GM10266 (cell line): ENCODE measurements at regions not wholly inside any gene's neighbourhood (a gene's known extent, or its start where the extent isn't known, plus 50 kb on each side); places are given as distances from the start of the nearest gene placed in this dataset.

ENCODE experiments used
- DNase-seq: peaks from one replicate; pipeline ENCODE4 v3.0.0; 2012; ENCODE audit errors: extremely low spot score
- TF ChIP-seq, protein P1 (sequence below): IDR thresholded peaks from 2 replicates; pipeline ENCODE4 v1.5.1; 2012; ENCODE audit warnings: mild to moderate bottlenecking, low read depth; ENCODE audit not compliant: control insufficient read depth, insufficient read depth; ENCODE audit errors: missing control alignments

DNA sequence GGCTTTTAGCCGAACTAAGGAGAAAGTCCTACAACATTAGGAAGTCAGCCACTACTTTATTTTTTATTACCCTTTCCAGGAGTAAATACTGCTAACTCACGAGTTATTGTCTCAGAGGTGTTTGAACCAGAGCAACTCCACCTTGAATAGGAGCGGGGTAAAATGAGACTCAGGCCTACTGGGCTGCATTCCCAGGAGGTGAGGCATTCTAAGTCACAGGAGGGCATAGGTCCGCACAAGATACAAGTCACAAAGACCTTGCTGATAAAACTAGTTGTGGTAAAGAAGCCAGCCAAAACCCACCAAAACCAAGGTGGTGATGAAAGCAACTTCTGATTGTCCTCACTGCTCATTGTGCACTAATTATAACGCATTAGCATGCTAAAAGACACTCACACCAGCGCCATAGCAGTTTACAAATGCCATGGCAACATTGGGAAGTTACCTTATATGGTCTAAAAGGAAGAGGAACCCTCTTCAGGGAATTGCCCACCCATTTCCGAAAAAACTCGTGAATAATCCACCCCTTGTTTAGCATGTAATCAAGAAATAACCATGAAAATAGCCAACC, 555.9 kb downstream of the IGSF11 start:
- DNase-seq, result no peak
- TF ChIP-seq, protein P1, sequence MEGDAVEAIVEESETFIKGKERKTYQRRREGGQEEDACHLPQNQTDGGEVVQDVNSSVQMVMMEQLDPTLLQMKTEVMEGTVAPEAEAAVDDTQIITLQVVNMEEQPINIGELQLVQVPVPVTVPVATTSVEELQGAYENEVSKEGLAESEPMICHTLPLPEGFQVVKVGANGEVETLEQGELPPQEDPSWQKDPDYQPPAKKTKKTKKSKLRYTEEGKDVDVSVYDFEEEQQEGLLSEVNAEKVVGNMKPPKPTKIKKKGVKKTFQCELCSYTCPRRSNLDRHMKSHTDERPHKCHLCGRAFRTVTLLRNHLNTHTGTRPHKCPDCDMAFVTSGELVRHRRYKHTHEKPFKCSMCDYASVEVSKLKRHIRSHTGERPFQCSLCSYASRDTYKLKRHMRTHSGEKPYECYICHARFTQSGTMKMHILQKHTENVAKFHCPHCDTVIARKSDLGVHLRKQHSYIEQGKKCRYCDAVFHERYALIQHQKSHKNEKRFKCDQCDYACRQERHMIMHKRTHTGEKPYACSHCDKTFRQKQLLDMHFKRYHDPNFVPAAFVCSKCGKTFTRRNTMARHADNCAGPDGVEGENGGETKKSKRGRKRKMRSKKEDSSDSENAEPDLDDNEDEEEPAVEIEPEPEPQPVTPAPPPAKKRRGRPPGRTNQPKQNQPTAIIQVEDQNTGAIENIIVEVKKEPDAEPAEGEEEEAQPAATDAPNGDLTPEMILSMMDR, result no peak

DNA sequence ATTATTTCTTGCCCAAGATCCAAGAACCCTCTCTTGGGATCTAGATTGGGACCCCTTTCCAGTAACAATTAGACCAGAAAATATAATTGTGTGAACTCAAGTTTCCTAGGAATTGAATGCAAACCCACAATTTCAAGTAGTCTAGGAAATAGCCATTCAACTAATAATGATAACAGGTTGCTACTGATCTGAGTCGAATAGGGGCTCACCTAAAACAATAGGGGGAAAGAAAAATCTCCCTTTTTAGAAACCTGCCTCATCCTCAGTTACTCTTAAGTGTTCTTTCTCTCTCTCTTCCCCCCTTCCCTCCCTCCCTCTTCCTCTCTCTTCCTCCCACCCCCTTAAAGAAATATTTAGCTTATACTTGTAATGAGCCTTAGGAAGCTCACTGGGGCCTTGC, 555.3 kb downstream of the IGSF11 start:
- TF ChIP-seq, protein P1, result no peak
- no peak for DNase-seq

GRCh38 chr3:118480101-118480860, 554.4 kb downstream of the IGSF11 start:
- TF ChIP-seq, protein P1, result no peak
- DNase-seq, result no peak

DNA sequence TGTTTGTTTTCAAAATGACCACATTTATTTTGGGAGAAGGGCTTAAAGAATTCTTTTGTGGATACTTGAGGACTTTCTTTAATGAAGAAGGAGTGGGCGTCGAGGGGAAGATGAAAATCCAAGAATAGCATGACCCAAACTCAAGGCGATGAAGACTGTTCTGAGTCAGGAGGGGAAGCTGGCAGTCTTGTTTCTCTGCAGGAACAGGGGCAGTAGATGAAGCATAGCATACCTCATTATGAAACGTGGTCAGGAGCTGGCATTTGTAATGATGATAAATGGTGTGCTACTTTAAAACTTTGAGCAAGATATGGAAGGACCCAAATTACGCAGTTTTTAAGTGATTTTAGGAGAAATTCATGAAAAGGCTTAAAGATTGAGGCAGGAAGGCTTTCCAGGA, 549.0 kb downstream of the IGSF11 start:
- TF ChIP-seq, protein P1, result no peak
- DNase-seq, result no peak

DNA sequence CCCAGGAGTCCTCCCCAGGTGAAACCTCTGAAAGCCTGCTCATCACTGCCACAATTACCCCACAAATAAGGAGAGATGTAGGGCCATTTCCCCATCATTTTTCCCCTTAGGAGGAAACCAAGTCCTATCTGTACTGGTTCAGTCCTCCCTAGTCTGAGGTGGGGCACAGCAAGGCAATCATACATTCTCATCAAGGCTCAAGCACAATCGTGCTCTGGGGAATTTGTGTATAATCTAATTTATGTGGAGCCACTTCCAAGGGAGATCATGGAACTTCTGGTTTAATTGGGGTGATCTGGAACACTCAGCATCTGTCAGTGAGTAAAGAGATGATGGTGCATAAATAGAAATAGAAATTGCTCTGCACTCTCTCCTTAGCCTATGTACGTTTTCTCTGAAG, 546.9 kb downstream of the IGSF11 start:
- TF ChIP-seq, protein P1, result no peak
- DNase-seq, result no peak

DNA sequence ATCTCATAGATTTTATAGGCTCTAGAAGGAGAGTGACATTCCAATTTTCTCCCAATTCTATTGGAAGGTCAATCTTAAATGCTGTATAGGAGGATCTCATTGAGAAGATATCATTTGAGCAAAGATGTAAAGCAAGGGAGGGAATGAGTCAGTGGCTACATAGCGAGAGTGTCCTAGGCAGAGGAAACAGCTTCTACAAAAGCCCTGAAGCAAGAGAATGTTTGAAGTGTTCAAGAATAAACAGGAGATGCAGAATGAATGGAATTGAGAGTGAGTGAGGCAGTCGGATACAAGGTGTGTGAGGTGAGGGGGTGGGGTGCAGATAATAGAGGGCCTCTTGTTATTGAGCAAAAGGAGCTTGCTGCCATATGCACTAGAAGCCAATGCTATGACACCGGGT, 545.9 kb downstream of the IGSF11 start:
- no peak for DNase-seq
- TF ChIP-seq, protein P1, result no peak

GRCh38 chr3:118495206-118495605, 539.4 kb downstream of the IGSF11 start:
- no peak for DNase-seq

More at GRCh38 chr3:118495206-118495605, 539.4 kb downstream of the IGSF11 start:
- TF ChIP-seq, protein P1, result no peak
